OCI-LY3 (cell line): ENCODE measurements at regions not wholly inside any gene's neighbourhood (a gene's known extent, or its start where the extent isn't known, plus 50 kb on each side); places are given as distances from the start of the nearest gene placed in this dataset.

Source experiments
- H2AFZ ChIP-seq: fragments of 200-600, 300-600 bp; shearing (Covaris generic); 2 replicates; pipeline ENCODE4 v1.6.0; 2014; ENCODE audit warnings: antibody characterized with exemption, low read depth, low read length
- H3K27ac ChIP-seq: fragments of 200-600, 300-600 bp; sonication (generic); 2 replicates; pipeline ENCODE4 v1.5.1; 2014; ENCODE audit warnings: mild to moderate bottlenecking, low read length, moderate library complexity, mixed read lengths
- H3K27me3 ChIP-seq: fragments of 200-600, 300-600 bp; sonication (generic); 2 replicates; pipeline ENCODE4 v1.6.1; 2014; ENCODE audit warnings: low read depth, low read length, mixed read lengths
- H3K36me3 ChIP-seq: fragments of 200-600, 300-600 bp; sonication (generic); replicated peaks from 2 replicates; pipeline ENCODE3; 2014; ENCODE audit warnings: low read depth, low read length, mixed read lengths
- H3K4me1 ChIP-seq: fragments of 300-600, 200-600 bp; sonication (generic); 2 replicates; pipeline ENCODE4 v1.6.1; 2014; ENCODE audit warnings: low read length, mixed read lengths
- H3K4me2 ChIP-seq: fragments of 200-600, 300-600 bp; sonication (generic); 2 replicates; pipeline ENCODE4 v1.6.1; 2014; ENCODE audit warnings: low read length, mixed read lengths
- H3K4me3 ChIP-seq: fragments of 300-600, 200-600 bp; sonication (generic); 2 replicates; pipeline ENCODE4 v1.5.1; 2014; ENCODE audit warnings: antibody characterized with exemption, mild to moderate bottlenecking, low read length, moderate library complexity
- H3K79me2 ChIP-seq: fragments of 300-600, 200-600 bp; shearing (Covaris generic); 2 replicates; pipeline ENCODE4 v1.6.1; 2014; ENCODE audit warnings: mild to moderate bottlenecking, low read length, mixed read lengths
- H3K9ac ChIP-seq: fragments of 300-600, 200-600 bp; shearing (Covaris generic); 2 replicates; pipeline ENCODE4 v1.6.0; 2014; ENCODE audit warnings: mild to moderate bottlenecking, low read length, moderate library complexity
- H3K9me3 ChIP-seq: fragments of 200-600, 300-600 bp; shearing (Covaris generic); 2 replicates; pipeline ENCODE4 v1.6.1; 2014; ENCODE audit warnings: low read length, mixed read lengths; ENCODE audit not compliant: insufficient read depth
- H4K20me1 ChIP-seq: fragments of 200-600, 300-600 bp; sonication (generic); 2 replicates; pipeline ENCODE4 v1.6.1; 2016; ENCODE audit warnings: low read length, mixed read lengths; ENCODE audit not compliant: insufficient read depth
- CTCF ChIP-seq: fragments of 200-600, 300-600 bp; sonication (generic); IDR thresholded peaks from 2 replicates; pipeline ENCODE4 v1.5.1; 2014; ENCODE audit warnings: antibody characterized with exemption, low read length, low read depth
- EZH2phosphoT487 ChIP-seq: fragments of 200-600 bp; shearing (Covaris generic); IDR thresholded peaks from 2 replicates; pipeline ENCODE4 v1.6.1; 2018; ENCODE audit warnings: antibody characterized with exemption, mixed run types, low read depth

DNA sequence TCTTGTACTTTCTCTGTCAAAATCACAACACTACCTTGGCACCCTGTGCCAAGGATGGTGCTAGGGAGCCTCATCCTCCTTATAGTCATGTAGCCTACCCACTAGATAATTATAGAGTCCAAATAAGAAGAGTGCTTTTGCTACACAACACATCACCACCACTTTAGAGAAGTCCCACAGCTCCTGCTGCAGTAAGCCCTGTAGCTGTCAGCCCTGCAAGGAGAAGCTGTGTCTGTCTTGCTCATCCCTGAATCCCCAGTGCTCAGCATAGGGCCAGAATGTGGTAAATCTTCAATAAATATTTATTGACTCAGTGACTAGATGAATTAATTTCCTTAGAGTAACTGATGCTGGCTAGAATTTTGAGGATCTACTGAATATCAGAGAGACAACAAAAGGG, 190.8 kb downstream of the ZNF621 start:
- peaks cover 28% of the 10 kb centered on the region for H3K4me1 ChIP-seq
- no peak overlapping the region for H3K4me2 ChIP-seq
- no peaks in the 10 kb centered on the region for H3K79me2 ChIP-seq

GRCh38 chr3:40717471-40717870, 192.7 kb downstream of the ZNF621 start:
- Histone ChIP-seq H3K4me2 (no peak overlapping the region), H3K9me3 (no peaks in the 10 kb centered on the region), H4K20me1 (no peaks in the 10 kb centered on the region), H2AFZ (no peak overlapping the region), H3K4me3 (no peak overlapping the region), H3K79me2 (no peaks in the 10 kb centered on the region), H3K4me1 (peaks cover 28% of the 10 kb centered on the region), H3K27me3 (no peaks in the 10 kb centered on the region), H3K36me3 (no peaks in the 10 kb centered on the region), H3K9ac (no peak overlapping the region), H3K27ac (no peak overlapping the region)
- no peak for TF ChIP-seq EZH2phosphoT487
- no peak for TF ChIP-seq CTCF

More for the DNA sequence above, 190.8 kb downstream of the ZNF621 start:
- Histone ChIP-seq H3K9me3 (no peaks in the 10 kb centered on the region), H3K36me3 (no peaks in the 10 kb centered on the region), H2AFZ (no peak overlapping the region), H3K9ac (no peak overlapping the region), H3K27ac (no peak overlapping the region), H3K27me3 (no peaks in the 10 kb centered on the region), H3K4me3 (no peak overlapping the region), H4K20me1 (no peaks in the 10 kb centered on the region)
- TF ChIP-seq EZH2phosphoT487 (no peak), CTCF (no peak)

DNA sequence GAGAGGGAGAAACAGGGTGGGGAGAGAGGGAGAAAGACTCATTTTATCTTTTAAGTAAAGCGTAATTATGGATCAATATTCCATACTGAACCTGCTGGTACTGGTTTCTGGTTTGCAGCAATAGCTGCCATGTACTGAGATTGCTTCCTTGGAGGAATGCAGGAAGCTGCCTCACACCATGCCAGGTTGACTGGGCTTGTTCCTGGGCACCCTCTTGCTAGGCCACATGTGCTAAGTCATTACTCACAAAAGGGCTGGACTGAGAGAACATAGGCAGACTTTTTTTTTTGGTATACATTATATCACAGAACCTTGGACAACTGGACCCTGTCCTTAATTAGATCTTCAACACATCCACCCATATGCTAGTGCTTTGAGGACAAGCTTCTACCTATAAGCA, 193.4 kb downstream of the ZNF621 start:
- peak overlapping the region; percentile 47 for H3K27ac ChIP-seq
- no peaks in the 10 kb centered on the region for H3K9me3 ChIP-seq
- no peaks in the 10 kb centered on the region for H3K79me2 ChIP-seq
- H2AFZ ChIP-seq, result peak overlapping the region; percentile 36
- H3K27me3 ChIP-seq, result no peaks in the 10 kb centered on the region
- H3K9ac ChIP-seq, result peak overlapping the region; percentile 15; the same call in 1 of the 2 replicates
- no peaks in the 10 kb centered on the region for H4K20me1 ChIP-seq
- peak overlapping the region; percentile 48 for H3K4me2 ChIP-seq
- H3K4me3 ChIP-seq, result no peak overlapping the region
- peaks cover 28% of the 10 kb centered on the region for H3K4me1 ChIP-seq
- H3K36me3 ChIP-seq, result no peaks in the 10 kb centered on the region
- TF ChIP-seq CTCF (no peak), EZH2phosphoT487 (no peak)

- H3K9ac ChIP-seq, result peak overlapping the region; percentile 15; the same call in 1 of the 2 replicates
- TF ChIP-seq CTCF (no peak), EZH2phosphoT487 (no peak)
- H3K4me3 ChIP-seq, result no peak overlapping the region
These were observed 193.9 kb downstream of the ZNF621 start for GRCh38 chr3:40718681-40719080.

More at GRCh38 chr3:40718681-40719080, 193.9 kb downstream of the ZNF621 start:
- Histone ChIP-seq H3K79me2 (no peaks in the 10 kb centered on the region), H2AFZ (peak overlapping the region; percentile 36; the same call in 1 of the 2 replicates), H3K27me3 (no peaks in the 10 kb centered on the region), H3K4me2 (peak overlapping the region; percentile 48), H4K20me1 (no peaks in the 10 kb centered on the region), H3K27ac (peak overlapping the region; percentile 47), H3K9me3 (no peaks in the 10 kb centered on the region), H3K36me3 (no peaks in the 10 kb centered on the region), H3K4me1 (peaks cover 27% of the 10 kb centered on the region)
